NCI-H82 treated with DMSO at 0.1 percent for 48 hours (cell line): ENCODE measurements at regions not wholly inside any gene's neighbourhood (a gene's known extent, or its start where the extent isn't known, plus 50 kb on each side); places are given as distances from the start of the nearest gene placed in this dataset.

Experiments used
- DNase-seq: peaks from one replicate; lab custom pipeline; 2025; ENCODE audit not compliant: unreplicated experiment; lab: John Stamatoyannopoulos, UW

GRCh38 chr9:118281772-118282171 is 577.6 kb downstream of the TLR4 start:
- no peak for DNase-seq

- no peak for DNase-seq
Measured at GRCh38 chr9:118283488-118283887, 579.3 kb downstream of the TLR4 start.

- DNase-seq, result peak; percentile 89
Measured at GRCh38 chr9:118290116-118290515, 585.9 kb downstream of the TLR4 start.

- DNase-seq, result no peak
Measured at GRCh38 chr9:118295413-118295812, 591.2 kb downstream of the TLR4 start.

GRCh38 chr9:118302721-118303120 is 598.5 kb downstream of the TLR4 start:
- DNase-seq, result no peak

- DNase-seq, result no peak
Measured at GRCh38 chr9:118303216-118303615, 599.0 kb downstream of the TLR4 start.

- no peak for DNase-seq
Measured at GRCh38 chr9:118305331-118305730, 601.1 kb downstream of the TLR4 start.

GRCh38 chr9:118306801-118307200 is 602.6 kb downstream of the TLR4 start:
- no peak for DNase-seq

GRCh38 chr9:118313965-118314364 is 609.8 kb downstream of the TLR4 start:
- no peak for DNase-seq

- DNase-seq, result no peak
Measured at GRCh38 chr9:118316831-118317343, 612.7 kb downstream of the TLR4 start.

GRCh38 chr9:118318770-118319431 is 614.7 kb downstream of the TLR4 start:
- no peak for DNase-seq

- DNase-seq, result no peak
Measured at GRCh38 chr9:118321788-118322187, 617.6 kb downstream of the TLR4 start.

GRCh38 chr9:118324706-118325105 is 620.5 kb downstream of the TLR4 start:
- DNase-seq, result no peak

- no peak for DNase-seq
Measured at GRCh38 chr9:118325757-118326156, 621.6 kb downstream of the TLR4 start.

- DNase-seq, result no peak
Measured at GRCh38 chr9:118326326-118326725, 622.1 kb downstream of the TLR4 start.

GRCh38 chr9:118330191-118330986 is 626.2 kb downstream of the TLR4 start:
- DNase-seq, result no peak

- DNase-seq, result no peak
Measured at GRCh38 chr9:118331622-118332045, 627.4 kb downstream of the TLR4 start.

GRCh38 chr9:118336250-118336942 is 632.2 kb downstream of the TLR4 start:
- DNase-seq, result no peak

GRCh38 chr9:118336943-118337330 is 632.7 kb downstream of the TLR4 start:
- DNase-seq, result no peak

- DNase-seq, result no peak
Measured at GRCh38 chr9:118360036-118360435, 655.8 kb downstream of the TLR4 start.

- no peak for DNase-seq
Measured at GRCh38 chr9:118362123-118362522, 657.9 kb downstream of the TLR4 start.

- no peak for DNase-seq
Measured at GRCh38 chr9:118362596-118362995, 658.4 kb downstream of the TLR4 start.
